Keratinocyte (primary cell): ENCODE measurements at regions not wholly inside any gene's neighbourhood (a gene's known extent, or its start where the extent isn't known, plus 50 kb on each side); places are given as distances from the start of the nearest gene placed in this dataset.

Experiments used
- EZH2 ChIP-seq: IDR thresholded peaks from one replicate; pipeline ENCODE4 v1.6.1; 2012; ENCODE audit warnings: inconsistent platforms, mild to moderate bottlenecking, low read length, moderate library complexity
- TF ChIP-seq, protein P1 (sequence below), 3 experiments: IDR thresholded peaks in 1 of 3; conservative IDR thresholded peaks in 1 of 3; optimal IDR thresholded peaks in 1 of 3; 2 replicates in 2 of 3; 3 replicates in 1 of 3; pipeline versions ENCODE3 to v1.5.1; 2011; ENCODE audit warnings: low read length in 3 of 3, mild to moderate bottlenecking in 3 of 3, moderate library complexity in 2 of 3, control low read depth in 1 of 3, inconsistent platforms in 1 of 3; ENCODE audit not compliant: insufficient read depth in 2 of 3; ENCODE audit errors: extremely low read depth in 1 of 3

DNA sequence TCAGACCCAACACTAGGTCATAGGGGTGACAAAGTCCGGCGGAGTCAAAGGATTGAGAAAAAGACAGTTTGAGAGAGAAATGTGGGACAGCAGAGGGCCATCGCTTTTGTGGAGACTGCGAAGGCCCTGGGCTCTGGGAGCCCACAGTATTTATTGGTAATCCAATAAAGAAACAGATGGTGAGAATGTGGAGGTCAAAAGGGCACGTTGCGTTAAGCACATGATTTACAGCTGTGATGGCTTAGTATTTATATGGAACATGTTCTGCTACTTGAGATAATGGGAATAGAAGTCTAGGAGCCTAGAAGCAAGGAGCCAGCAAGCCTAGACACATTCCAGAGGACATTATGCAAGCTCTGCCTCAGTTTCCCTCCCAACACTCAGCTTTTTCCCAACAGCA, 2521.1 kb downstream of the PCDH9 start:
- TF ChIP-seq, protein P1, sequence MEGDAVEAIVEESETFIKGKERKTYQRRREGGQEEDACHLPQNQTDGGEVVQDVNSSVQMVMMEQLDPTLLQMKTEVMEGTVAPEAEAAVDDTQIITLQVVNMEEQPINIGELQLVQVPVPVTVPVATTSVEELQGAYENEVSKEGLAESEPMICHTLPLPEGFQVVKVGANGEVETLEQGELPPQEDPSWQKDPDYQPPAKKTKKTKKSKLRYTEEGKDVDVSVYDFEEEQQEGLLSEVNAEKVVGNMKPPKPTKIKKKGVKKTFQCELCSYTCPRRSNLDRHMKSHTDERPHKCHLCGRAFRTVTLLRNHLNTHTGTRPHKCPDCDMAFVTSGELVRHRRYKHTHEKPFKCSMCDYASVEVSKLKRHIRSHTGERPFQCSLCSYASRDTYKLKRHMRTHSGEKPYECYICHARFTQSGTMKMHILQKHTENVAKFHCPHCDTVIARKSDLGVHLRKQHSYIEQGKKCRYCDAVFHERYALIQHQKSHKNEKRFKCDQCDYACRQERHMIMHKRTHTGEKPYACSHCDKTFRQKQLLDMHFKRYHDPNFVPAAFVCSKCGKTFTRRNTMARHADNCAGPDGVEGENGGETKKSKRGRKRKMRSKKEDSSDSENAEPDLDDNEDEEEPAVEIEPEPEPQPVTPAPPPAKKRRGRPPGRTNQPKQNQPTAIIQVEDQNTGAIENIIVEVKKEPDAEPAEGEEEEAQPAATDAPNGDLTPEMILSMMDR (optimal IDR thresholded peaks at IDR 0.05 in 1 of 3, IDR thresholded peaks at IDR 0.05 in 1 of 3, conservative IDR thresholded peaks at IDR 0.05 in 1 of 3; ENCODE audit: extremely low read depth in 1 of 3, insufficient read depth in 2 of 3, low read length in 3 of 3) = no peak
- no peak for TF ChIP-seq EZH2
